ENCODE measurements at regions not wholly inside any gene's neighbourhood (a gene's known extent, or its start where the extent isn't known, plus 50 kb on each side); places are given as distances from the start of the nearest gene placed in this dataset.

DNA sequence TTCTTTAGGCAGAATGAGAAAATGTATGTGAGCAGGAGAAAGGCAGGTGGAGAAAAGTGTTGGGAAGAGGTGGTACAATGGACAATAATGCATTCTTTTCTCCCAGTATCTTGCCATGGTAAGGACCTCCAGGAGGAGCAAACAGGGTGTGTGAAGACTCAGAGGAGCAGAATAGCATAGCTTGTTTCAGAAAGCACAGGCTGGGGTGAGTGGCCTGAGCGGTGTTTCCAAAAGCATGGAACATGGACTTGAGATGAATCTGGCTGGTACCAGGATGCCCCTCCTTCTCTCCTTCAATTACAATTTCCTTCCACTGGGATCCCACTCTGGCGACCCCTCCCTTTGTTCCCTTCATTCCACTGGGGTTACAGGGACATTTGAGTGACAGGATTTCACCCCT is 123.4 kb upstream of the TNR start:
- ChIA-PET CTCF (no interaction called here), POLR2A (no interaction called here)

GRCh38 chr1:175865041-175865766 is 121.8 kb upstream of the TNR start:
- CTCF ChIA-PET, result no interaction called here
- POLR2A ChIA-PET, result no interaction called here

DNA sequence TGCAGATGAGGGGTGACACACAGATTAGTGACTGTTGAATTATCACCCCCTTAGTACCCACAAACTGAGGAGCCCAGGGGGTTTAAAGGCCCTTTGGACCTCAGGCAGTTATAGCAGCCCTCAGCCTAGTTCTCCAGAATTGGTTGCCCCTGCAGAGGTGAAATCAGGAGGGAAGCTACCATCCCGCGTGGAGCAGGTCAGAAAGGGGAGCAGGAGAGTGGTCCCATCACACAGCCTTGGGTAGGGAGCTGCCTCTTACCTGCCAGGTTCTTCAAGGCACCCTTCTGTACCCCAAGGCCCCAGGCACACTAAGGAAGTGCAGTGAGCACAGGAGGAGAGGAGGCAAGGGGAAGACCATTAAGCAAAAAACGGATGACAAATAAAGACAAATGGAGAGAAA is 121.2 kb upstream of the TNR start:
- ChIA-PET CTCF (no interaction called here), POLR2A (no interaction called here)

DNA sequence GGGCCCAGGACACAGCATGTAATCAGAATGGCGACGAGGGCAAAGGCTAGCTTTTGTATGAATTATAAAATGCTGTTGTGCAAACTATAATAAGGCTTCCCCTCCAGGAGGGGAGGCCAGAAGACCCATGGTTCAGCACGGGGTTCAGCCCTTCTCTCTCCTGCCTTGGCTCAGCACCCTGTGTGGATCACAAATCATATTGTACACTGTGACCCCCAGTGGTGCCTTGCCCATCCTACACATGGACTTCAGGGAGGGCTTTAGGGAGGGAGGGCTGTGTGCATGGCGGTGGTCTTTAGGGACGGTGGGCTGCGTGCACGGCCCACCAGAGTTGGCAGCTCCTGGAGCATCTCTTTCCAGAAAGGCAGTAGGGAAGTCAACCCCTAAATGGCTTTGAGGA is 120.8 kb upstream of the TNR start:
- POLR2A ChIA-PET, result no interaction called here

GRCh38 chr1:175863299-175864050 is 120.1 kb upstream of the TNR start:
- POLR2A ChIA-PET, result no interaction called here
- CTCF ChIA-PET, result no interaction called here

More for the DNA sequence above, 120.8 kb upstream of the TNR start:
- CTCF ChIA-PET, result no interaction called here

DNA sequence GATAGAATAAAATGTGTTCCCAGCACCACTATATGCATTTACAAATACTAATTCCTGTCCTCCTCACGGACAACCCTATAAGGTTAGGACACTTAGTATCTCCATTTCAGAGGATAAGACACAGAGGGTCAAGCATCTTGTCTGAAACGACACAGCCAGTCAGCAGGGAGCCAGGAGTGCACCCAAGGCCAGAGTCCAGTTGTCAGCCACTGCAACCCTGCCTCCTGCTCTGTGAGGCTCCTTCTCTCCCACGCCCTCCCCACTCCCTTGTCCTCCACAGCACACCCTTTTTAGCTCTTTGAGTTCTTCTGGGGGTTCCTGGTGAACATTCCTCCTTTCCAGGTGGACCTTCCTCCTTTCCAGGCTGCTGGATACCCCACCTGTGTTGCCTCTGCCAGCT is 119.0 kb upstream of the TNR start:
- CTCF ChIA-PET, result no interaction called here

DNA sequence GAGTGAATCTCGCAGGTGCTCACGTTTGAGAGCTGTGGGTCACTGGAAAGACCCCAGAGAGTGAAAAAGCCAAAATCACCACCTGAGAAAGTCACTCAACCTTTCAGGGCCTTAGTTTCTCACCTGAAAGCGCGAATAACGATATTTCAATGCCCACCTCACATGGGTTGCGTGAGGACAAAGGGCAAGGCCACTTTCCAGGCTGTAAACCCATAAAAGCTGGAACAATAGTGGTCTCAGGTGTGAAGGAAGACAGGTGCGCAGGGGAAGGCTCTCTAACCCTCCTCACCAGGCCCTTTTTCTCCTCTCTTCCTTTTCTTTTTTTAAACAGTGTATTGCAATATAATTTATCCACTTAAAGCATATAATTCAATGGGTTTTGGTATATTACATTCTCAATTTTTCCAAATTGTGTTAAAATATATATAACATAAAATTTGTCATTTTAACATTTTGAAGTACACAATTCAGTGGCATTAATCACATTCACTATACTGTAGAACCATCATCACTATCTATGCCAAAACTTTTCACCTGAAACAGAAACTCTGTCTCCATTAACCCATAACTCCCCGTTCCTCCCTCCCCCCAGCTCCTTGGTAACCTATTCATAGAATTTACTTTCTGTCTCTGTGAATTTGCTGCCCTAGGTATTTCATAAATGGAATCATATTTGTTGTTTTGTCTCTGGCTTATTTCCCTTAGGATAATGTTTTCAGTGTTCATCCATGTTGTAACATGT is 118.4 kb upstream of the TNR start:
- CTCF ChIA-PET, result no interaction called here
- POLR2A ChIA-PET, result no interaction called here

More for the DNA sequence above, 119.0 kb upstream of the TNR start:
- POLR2A ChIA-PET, result no interaction called here

DNA sequence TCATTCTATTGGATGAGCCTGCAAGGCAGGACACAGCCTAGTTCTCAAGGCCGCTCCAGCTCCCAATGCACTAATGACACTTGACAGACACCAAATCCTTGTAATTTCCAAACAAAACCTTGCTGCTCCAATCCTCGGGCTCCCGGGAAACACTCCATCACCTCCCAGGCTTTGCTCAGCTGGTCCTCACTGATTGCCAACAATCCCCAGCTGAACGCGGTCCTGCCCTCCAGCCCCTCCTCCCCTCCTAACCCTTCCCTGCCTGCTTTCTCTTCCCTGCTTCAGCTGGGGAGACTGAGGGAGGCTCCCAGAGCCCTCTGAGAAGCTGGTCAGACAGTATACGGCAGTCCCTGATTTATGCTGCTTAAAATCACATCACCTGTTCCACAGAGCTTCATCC is 114.4 kb upstream of the TNR start:
- CTCF ChIA-PET, result no interaction called here
- POLR2A ChIA-PET, result no interaction called here

- ChIA-PET CTCF (no interaction called here), POLR2A (no interaction called here)
Measured at GRCh38 chr1:175853681-175854080, 110.3 kb upstream of the TNR start.

- ChIA-PET POLR2A (no interaction called here), CTCF (no interaction called here)
Measured at GRCh38 chr1:175851749-175852148, 108.4 kb upstream of the TNR start.

DNA sequence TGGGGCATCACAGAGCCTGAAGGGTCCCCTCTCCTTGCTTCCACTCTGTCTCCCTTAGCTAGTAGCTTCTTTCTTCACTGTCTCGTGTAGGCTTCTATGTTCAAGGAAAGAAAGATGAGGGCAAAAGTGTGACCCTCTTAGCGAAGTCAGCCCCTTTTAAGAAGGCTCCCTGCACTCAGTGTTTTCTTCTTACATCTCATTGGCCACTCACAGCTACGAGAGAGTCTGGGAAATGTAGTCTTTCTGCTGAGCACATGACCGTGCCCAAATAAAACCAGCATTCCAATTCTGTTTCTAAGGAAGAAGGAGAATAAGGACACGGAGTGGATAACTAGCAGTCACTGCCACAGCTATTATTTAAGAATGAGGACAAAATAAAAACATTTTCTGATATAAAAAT is 104.9 kb upstream of the TNR start:
- CTCF ChIA-PET, result no interaction called here
- POLR2A ChIA-PET, result no interaction called here

DNA sequence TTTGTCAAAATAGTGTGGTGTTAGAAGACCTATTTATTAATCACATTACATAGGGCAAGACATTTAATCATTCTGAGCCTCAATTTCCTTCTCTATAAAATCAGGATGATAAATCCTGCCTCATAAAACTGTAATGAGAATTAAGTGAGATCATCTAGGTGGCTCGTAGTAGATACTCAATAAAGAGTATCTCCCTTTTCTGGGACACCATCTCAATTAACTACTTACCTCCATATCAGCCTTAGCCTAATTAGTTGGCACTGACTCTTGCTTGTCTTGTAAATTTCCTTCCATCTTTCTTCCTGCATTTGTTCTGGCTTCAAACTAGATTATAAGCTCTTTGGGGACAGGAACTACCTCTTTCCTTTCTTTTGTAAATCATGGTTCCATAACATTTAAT is 102.6 kb upstream of the TNR start:
- CTCF ChIA-PET, result no interaction called here
- POLR2A ChIA-PET, result no interaction called here

- ChIA-PET POLR2A (no interaction called here), CTCF (no interaction called here)
Measured at GRCh38 chr1:175845338-175845737, 101.9 kb upstream of the TNR start.

- CTCF ChIA-PET, result no interaction called here
- POLR2A ChIA-PET, result no interaction called here
Measured at GRCh38 chr1:175844877-175845276, 101.5 kb upstream of the TNR start.

DNA sequence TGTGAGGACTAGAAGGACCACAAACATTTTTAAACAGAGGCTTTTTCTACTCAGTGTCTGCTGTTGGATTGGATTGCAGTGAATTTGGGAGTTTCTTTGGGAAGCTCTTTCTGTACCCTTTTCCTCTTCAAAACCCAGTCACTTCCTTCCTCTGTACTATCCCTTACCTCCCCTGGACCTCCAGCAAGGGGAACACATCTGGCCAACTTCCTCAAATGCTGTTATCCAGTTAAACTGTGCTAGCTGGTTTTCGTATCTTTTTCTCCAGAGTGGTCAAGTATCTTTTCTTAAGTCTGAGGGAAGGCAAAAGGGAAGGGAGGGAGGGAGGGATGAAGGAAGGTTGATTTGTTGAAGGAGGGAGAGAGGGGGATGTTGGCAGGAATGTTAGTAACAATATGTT is 99.2 kb upstream of the TNR start:
- ChIA-PET POLR2A (no interaction called here), CTCF (no interaction called here)

DNA sequence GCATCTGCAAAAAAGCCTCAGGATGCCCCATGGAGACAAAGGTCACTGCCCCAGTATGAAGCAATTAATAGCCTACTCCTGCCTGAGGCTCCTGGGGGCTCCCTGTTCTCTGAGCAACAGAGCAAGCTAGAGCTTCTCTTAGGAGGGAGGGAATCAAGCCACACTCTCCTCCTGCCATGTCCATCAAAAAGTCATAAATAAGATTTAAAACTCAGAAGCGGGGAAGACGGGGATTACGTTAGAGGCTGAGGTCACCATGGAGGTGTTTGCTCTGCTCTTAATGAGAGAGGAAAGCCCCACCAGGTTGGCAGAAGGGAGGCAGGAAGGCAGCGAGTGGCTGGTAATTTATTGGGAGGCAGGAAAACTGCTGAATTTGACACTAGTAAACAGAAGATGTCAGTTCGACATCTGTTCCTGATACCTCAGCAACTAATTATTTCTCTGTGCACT is 98.4 kb upstream of the TNR start:
- ChIA-PET CTCF (no interaction called here), POLR2A (no interaction called here)

DNA sequence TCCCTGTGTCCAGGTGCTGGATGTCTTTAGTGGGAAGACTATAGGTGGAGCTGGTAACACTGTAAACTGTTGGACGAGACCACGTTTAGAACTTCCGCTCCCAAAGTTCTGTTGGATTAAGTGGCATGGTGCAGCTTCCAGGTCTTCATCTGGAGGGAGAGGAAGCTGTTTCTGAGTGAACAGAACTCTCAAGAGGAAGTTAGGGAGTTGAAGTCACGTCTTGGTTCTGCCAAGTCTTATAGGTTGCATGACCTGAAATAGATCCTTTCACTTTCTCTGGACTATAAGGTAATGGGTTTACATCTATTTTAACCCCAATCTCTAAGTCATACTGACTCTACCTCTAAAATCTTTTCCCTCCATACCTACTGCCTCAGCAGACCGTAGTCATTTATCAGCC is 97.4 kb upstream of the TNR start:
- CTCF ChIA-PET, result no interaction called here
- POLR2A ChIA-PET, result no interaction called here

DNA sequence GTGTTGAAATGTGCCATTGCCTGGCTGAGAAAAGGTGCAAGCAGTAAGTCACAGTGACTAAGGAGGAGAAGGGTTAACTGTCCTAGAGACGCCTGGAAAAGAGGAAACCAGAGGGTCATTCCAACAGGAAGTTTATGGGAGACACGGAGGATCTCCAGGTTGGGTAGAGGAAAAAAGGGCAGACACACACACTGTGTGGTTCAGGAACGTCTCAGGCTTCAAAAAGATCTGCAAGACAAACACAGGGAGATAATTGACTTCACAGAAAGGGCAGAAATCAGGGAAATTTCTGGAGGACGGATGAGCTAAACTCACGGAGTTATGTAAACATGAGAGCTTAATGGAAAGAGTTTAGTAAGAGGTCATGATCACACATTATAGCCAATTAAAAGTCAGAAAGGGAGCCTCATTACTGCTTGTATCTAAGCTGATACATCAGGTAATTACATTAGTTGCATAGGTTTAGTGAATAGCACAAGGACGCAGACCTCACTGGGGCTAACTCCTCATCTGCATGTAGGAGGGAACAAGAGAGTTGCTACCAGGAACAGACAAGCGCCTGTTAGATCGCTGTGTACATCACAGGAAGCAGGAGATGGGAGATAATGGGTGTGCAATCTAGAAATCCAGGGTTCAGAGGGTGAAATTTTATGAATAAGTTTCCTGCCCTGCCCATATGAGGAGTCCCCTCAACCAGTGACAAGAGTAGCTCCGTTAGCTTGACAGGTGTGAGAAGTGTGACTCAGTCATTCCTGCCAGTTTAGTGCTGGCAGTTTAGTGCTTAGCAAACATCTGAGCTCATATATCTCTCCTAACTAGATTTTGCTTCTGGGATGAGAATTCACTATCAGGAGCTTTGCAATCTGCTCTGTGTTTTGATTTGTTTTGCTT is 96.6 kb upstream of the TNR start:
- ChIA-PET POLR2A (no interaction called here), CTCF (no interaction called here)

GRCh38 chr1:175834597-175834996 is 91.2 kb upstream of the TNR start:
- ChIA-PET POLR2A (no interaction called here), CTCF (no interaction called here)

DNA sequence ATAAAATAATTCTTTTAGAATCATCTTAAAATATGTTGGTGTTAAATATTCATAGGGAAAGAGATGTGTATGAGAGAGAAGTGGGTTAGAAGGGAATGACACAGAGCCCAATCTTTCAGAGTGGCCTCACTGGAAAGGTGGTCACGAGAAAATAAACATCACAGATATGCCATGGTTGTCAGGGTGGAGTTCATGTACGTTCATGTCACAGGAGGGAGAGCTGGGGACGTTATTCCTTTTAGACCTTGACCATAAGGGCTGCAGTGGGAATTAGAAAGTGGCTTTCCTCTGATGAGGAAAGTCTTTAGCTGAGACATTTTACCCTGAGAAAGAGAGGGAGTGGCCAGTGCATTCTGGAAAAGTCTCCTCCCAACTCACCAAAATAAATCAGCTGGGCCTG is 90.6 kb upstream of the TNR start:
- ChIA-PET CTCF (no interaction called here), POLR2A (no interaction called here)

- ChIA-PET CTCF (no interaction called here), POLR2A (no interaction called here)
Measured at GRCh38 chr1:175833502-175833901, 90.1 kb upstream of the TNR start.
